Body of pancreas (tissue), 4 donors: ENCODE measurements at regions not wholly inside any gene's neighbourhood (a gene's known extent, or its start where the extent isn't known, plus 50 kb on each side); places are given as distances from the start of the nearest gene placed in this dataset.

Source experiments
- ATAC-seq: fragments of 150-250 bp; one replicate; pipeline ENCODE4 v1.9.1; 2016
- DNase-seq, 4 donors: peaks; one replicate each; pipeline ENCODE4 v3.0.0-alpha.2; 2019
- H3K27ac ChIP-seq, 4 donors: fragments of 200-600 bp; sonication (generic); 1 replicate in 3 of 4; 2 replicates in 1 of 4; pipeline versions ENCODE4 v1.5.1 to v1.6.1; 2016 to 2019; ENCODE audit warnings: mild to moderate bottlenecking in 1 of 4, mixed read lengths in 1 of 4, moderate library complexity in 1 of 4
- H3K27me3 ChIP-seq, 2 donors: fragments of 200-600 bp; sonication (generic); one replicate each; pipeline ENCODE4 v1.6.0; 2016; ENCODE audit warnings: mild to moderate bottlenecking in 1 of 2
- H3K36me3 ChIP-seq, 2 donors: fragments of 200-600 bp; sonication (generic); replicated peaks in 1 of 2; 2 replicates each; pipeline ENCODE4 v1.5.1; 2016; ENCODE audit warnings: low read depth in 2 of 2; ENCODE audit not compliant: insufficient read depth in 1 of 2
- H3K4me1 ChIP-seq: fragments of 200-600 bp; sonication (generic); one replicate; pipeline ENCODE4 v1.6.0; 2016
- H3K4me3 ChIP-seq, 2 donors: fragments of 200-600 bp; sonication (generic); 1 replicate in 1 of 2; 2 replicates in 1 of 2; pipeline ENCODE4 v1.5.1; 2016 to 2019
- H3K9me3 ChIP-seq, 3 donors: fragments of 200-600 bp; sonication (generic); 1 replicate in 2 of 3; 2 replicates in 1 of 3; pipeline ENCODE4 v1.5.1; 2016
- POLR2A ChIP-seq, 3 donors: fragments of 450-650 bp; IDR thresholded peaks; one replicate each; pipeline ENCODE4 v1.6.1; 2016; ENCODE audit warnings: antibody characterized with exemption in 3 of 3, mild to moderate bottlenecking in 2 of 3
- WGBS, 2 donors: methylation state at CpG; one replicate each; pipeline ENCODE4 v1.1.5; 2017; 5-methylcytosine and 5-hydroxymethylcytosine counted together
- intact Hi-C: fragments of 100-400 bp; cut with DNase I; formaldehyde crosslinking; loops from one replicate; pipeline ENCODE4 v1.15.1; 2023
- TF ChIP-seq, protein P1 (sequence below), 7 experiments: fragments of 450-650 bp in 4 of 7; fragments of 200-600 bp in 3 of 7; sonication (generic) in 3 of 7; IDR thresholded peaks; one replicate each; pipeline ENCODE4 v1.5.1; 2016 to 2019; ENCODE audit warnings: antibody characterized with exemption in 7 of 7

DNA sequence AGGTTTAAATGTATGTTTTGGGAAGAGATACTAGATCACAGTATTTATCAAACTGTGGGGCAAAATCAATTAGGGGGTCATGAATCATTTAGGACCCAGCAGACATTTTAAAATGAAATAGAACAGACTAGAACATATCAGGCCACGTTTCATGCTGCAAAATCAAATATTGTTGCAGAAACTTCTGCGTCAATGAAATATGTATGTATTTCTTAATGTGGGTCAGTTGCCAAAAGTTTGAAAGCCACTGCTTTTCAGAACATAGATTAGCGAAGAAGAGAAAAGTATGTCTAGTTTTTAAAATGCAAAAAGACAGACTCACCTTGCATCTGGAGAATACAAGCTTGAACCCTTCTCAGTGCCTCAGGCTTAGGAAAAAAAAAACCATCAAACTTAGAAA lies 102.7 kb upstream of the BMPER start:
- no peak for TF ChIP-seq POLR2A (IDR thresholded peaks at IDR 0.05)
- TF ChIP-seq, protein P1, sequence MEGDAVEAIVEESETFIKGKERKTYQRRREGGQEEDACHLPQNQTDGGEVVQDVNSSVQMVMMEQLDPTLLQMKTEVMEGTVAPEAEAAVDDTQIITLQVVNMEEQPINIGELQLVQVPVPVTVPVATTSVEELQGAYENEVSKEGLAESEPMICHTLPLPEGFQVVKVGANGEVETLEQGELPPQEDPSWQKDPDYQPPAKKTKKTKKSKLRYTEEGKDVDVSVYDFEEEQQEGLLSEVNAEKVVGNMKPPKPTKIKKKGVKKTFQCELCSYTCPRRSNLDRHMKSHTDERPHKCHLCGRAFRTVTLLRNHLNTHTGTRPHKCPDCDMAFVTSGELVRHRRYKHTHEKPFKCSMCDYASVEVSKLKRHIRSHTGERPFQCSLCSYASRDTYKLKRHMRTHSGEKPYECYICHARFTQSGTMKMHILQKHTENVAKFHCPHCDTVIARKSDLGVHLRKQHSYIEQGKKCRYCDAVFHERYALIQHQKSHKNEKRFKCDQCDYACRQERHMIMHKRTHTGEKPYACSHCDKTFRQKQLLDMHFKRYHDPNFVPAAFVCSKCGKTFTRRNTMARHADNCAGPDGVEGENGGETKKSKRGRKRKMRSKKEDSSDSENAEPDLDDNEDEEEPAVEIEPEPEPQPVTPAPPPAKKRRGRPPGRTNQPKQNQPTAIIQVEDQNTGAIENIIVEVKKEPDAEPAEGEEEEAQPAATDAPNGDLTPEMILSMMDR (IDR thresholded peaks at IDR 0.05): no peak
- no peaks in the 10 kb centered on the region for H3K27me3 ChIP-seq
- no peaks in the 10 kb centered on the region for H3K9me3 ChIP-seq
- no peaks in the 10 kb centered on the region for H3K4me1 ChIP-seq
- no peak for ATAC-seq
- no peak overlapping the region for H3K4me3 ChIP-seq
- intact Hi-C loops: no loop called here
- 76 to 79% methylated on average over 3 of the region's 3 CpGs for WGBS, 2 donors
- no peak overlapping the region for H3K27ac ChIP-seq
- H3K36me3 ChIP-seq: no peaks in the 10 kb centered on the region
- DNase-seq: no peak

DNA sequence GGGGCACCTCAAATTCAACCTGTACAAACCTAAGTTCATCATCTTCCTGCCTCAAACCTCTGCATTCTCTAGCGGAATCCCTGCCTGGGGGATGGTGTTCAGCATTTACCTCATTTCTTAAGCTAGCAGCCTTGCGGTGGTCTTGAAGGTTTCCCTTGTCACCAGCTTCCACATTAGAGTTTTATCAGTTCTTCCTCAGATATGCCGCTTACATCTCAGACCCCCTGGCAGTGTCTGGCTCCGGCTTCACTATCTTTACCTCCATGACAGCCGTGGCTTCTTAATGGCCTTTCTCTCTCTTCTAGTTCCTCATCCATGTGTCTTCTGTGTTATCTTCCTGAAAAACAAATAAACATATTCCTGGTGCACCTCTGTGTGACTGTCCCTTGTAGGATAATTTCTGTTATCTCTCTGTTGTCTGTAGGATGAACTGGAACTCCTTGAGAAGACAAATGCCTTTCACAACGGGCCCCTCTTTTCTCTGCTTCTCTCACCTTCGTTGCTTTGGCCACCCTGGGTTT lies 101.1 kb upstream of the BMPER start:
- no peaks in the 10 kb centered on the region for H3K36me3 ChIP-seq
- no peaks in the 10 kb centered on the region for H3K27me3 ChIP-seq
- 67 to 81% methylated on average over 7 of the region's 7 CpGs for WGBS, 2 donors
- H3K4me1 ChIP-seq: no peaks in the 10 kb centered on the region
- H3K9me3 ChIP-seq: no peaks in the 10 kb centered on the region
- no peak overlapping the region for H3K27ac ChIP-seq
- TF ChIP-seq POLR2A (IDR thresholded peaks at IDR 0.05): no peak
- TF ChIP-seq, protein P1 (IDR thresholded peaks at IDR 0.05): no peak
- intact Hi-C loops: no loop called here
- ATAC-seq (no peak), DNase-seq (no peak)
- no peak overlapping the region for H3K4me3 ChIP-seq

DNA sequence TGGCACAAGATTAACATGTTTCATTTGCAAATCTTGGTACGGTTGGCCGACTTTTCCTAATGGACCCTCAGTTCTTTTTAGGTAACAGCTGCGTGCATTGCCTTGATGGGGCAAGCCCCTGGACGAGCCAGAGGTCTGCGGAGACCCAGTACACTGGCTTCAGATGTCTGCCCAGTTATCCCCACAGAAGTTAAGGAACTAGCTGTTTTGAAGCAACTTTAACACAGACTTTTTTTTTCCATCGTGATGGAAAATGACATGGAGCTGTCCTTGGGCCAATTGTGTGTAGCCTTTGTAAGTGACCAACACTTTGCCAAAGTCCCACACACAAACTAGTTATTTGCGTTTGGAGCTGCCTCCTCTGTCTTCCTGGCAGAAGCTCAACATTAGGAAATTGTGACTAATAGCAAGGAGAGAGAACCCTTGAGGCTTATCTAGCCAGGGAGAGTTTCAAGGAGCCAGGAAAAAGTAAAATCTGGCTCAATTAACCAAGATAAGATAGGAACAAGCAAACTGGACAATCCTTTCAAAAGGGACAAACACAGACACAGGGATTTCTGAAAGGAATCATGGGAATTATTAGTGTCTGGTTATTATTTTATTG lies 99.6 kb upstream of the BMPER start:
- Histone ChIP-seq H3K4me1 (no peaks in the 10 kb centered on the region), H3K36me3 (no peaks in the 10 kb centered on the region), H3K27me3 (no peaks in the 10 kb centered on the region), H3K4me3 (no peak overlapping the region), H3K27ac (no peak overlapping the region), H3K9me3 (no peaks in the 10 kb centered on the region)
- 60 to 72% methylated on average over 7 of the region's 7 CpGs for WGBS, 2 donors
- TF ChIP-seq POLR2A (IDR thresholded peaks at IDR 0.05): no peak
- TF ChIP-seq, protein P1 (IDR thresholded peaks at IDR 0.05): no peak
- DNase-seq (peak in 1 of 4 donors; percentile 31), ATAC-seq (peak; percentile 35)
- intact Hi-C loops: no loop called here

DNA sequence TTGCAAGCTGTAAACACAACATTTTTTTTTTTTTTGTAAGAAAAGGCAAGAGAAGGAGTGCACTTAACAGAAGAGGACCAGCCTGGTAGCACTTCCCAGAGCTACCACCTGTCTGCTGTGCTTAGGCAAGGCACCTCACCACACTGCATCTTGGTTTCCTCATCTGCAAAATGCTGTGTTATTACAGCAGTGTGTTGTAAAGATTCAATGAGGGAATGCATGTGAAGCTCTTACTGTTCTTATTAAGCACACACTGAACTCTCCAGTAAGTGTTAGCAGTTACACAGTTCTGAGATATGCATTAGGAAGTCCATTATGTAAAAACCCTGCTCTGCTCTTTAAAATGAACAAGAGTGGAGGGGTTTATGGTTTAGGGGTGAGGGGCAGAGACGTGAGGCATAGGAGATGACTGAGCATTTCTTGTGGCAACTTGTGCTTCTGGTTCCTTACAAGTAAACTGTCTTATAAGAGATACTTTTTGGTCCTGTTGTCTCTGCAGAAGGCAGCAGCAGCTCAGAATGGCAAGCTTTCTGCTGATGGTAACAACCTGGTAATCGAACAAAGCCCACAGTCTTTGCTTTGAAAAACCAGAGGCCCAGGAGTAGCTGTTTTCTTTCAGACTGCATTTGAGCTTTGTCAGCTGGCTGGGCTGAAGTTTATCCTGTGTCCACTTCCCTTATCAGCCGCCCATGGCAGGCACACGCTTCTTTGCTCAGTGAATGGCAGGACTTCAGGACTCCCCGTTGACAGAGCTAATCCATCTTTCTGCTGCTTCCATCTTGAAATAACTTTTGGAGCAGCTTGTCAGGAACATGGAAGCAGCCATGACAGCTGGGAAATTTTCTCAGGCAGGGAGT lies 98.8 kb upstream of the BMPER start:
- intact Hi-C loops: no loop called here
- TF ChIP-seq, protein P1 (IDR thresholded peaks at IDR 0.05): no peak
- no peak for TF ChIP-seq POLR2A (IDR thresholded peaks at IDR 0.05)
- Histone ChIP-seq H3K27me3 (no peaks in the 10 kb centered on the region), H3K27ac (no peak overlapping the region), H3K4me3 (no peak overlapping the region), H3K9me3 (no peaks in the 10 kb centered on the region), H3K4me1 (no peaks in the 10 kb centered on the region), H3K36me3 (no peaks in the 10 kb centered on the region)
- 30 to 58% methylated on average over 5 of the region's 5 CpGs for WGBS, 2 donors
- DNase-seq (no peak), ATAC-seq (no peak)
